Astrocyte (in vitro differentiated cells and primary cell): ENCODE measurements at regions not wholly inside any gene's neighbourhood (a gene's known extent, or its start where the extent isn't known, plus 50 kb on each side); places are given as distances from the start of the nearest gene placed in this dataset.

ENCODE experiments used
- DNase-seq: peaks from one replicate; pipeline ENCODE4 v3.0.0-alpha.2; 2010; ENCODE audit warnings: low read depth
- FAIRE-seq: peaks from 2 replicates; lab custom pipeline; 2011; peaks lifted over from hg19 to GRCh38; lab: Jason Lieb, UNC
- H2AFZ ChIP-seq: 2 replicates; pipeline ENCODE4 v1.6.0; 2012; ENCODE audit warnings: low read depth, low read length, inconsistent platforms
- H3K27ac ChIP-seq: 2 replicates; pipeline ENCODE4 v1.5.1; 2011; ENCODE audit warnings: low read depth, low read length, inconsistent platforms
- H3K27me3 ChIP-seq: 2 replicates; pipeline ENCODE4 v1.6.0; 2011; ENCODE audit warnings: low read length, inconsistent platforms; ENCODE audit not compliant: insufficient read depth
- H3K36me3 ChIP-seq: 2 replicates; pipeline ENCODE4 v1.5.1; 2011; ENCODE audit warnings: low read length, inconsistent platforms; ENCODE audit not compliant: insufficient read depth
- H3K4me1 ChIP-seq: 2 replicates; pipeline ENCODE4 v1.5.1; 2011; ENCODE audit warnings: low read length, inconsistent platforms; ENCODE audit not compliant: insufficient read depth
- H3K4me2 ChIP-seq: 2 replicates; pipeline ENCODE4 v1.6.0; 2012; ENCODE audit warnings: low read length, inconsistent platforms
- H3K4me3 ChIP-seq: 2 replicates; pipeline ENCODE4 v1.5.1; 2011; ENCODE audit warnings: low read depth, mild to moderate bottlenecking, low read length, inconsistent platforms; ENCODE audit not compliant: insufficient read depth
- H3K79me2 ChIP-seq: 2 replicates; pipeline ENCODE4 v1.6.0; 2012; ENCODE audit warnings: mild to moderate bottlenecking, low read length, inconsistent platforms; ENCODE audit not compliant: insufficient read depth
- H3K9ac ChIP-seq: 2 replicates; pipeline ENCODE4 v1.6.0; 2012; ENCODE audit warnings: mild to moderate bottlenecking, low read length, inconsistent platforms
- H3K9me3 ChIP-seq: 2 replicates; pipeline ENCODE4 v1.5.1; 2012; ENCODE audit warnings: low read depth, mild to moderate bottlenecking, low read length, inconsistent platforms; ENCODE audit not compliant: insufficient read depth
- H4K20me1 ChIP-seq: 2 replicates; pipeline ENCODE4 v1.6.0; 2012; ENCODE audit warnings: low read length, inconsistent platforms; ENCODE audit not compliant: insufficient read depth
- H3K27ac Mint-ChIP-seq: one replicate; pipeline ENCODE4 v1.8.0; 2021; ENCODE audit warnings: mild to moderate bottlenecking, mixed read lengths; ENCODE audit not compliant: unreplicated experiment
- H3K27me3 Mint-ChIP-seq: one replicate; pipeline ENCODE4 v1.8.0; 2021; ENCODE audit warnings: low read depth, mixed read lengths; ENCODE audit not compliant: unreplicated experiment
- H3K36me3 Mint-ChIP-seq: one replicate; pipeline ENCODE4 v1.8.0; 2021; ENCODE audit warnings: low read depth, mixed read lengths; ENCODE audit not compliant: unreplicated experiment
- H3K4me1 Mint-ChIP-seq: one replicate; pipeline ENCODE4 v1.8.0; 2021; ENCODE audit warnings: low read depth, mixed read lengths; ENCODE audit not compliant: unreplicated experiment
- H3K4me3 Mint-ChIP-seq: one replicate; pipeline ENCODE4 v1.8.0; 2021; ENCODE audit warnings: mild to moderate bottlenecking, moderate library complexity, mixed read lengths; ENCODE audit not compliant: unreplicated experiment
- H3K9me3 Mint-ChIP-seq: one replicate; pipeline ENCODE4 v1.8.0; 2021; ENCODE audit warnings: mild to moderate bottlenecking, mixed read lengths; ENCODE audit not compliant: unreplicated experiment
- EZH2 ChIP-seq: IDR thresholded peaks from 2 replicates; pipeline ENCODE4 v1.6.1; 2012; ENCODE audit warnings: mild to moderate bottlenecking, low read length, inconsistent platforms; ENCODE audit not compliant: insufficient read depth
- TF ChIP-seq, protein P1 (sequence below): IDR thresholded peaks from 2 replicates; pipeline ENCODE4 v1.5.1; 2011; ENCODE audit warnings: low read depth, mild to moderate bottlenecking, inconsistent platforms, low read length, moderate library complexity; ENCODE audit not compliant: insufficient read depth

DNA sequence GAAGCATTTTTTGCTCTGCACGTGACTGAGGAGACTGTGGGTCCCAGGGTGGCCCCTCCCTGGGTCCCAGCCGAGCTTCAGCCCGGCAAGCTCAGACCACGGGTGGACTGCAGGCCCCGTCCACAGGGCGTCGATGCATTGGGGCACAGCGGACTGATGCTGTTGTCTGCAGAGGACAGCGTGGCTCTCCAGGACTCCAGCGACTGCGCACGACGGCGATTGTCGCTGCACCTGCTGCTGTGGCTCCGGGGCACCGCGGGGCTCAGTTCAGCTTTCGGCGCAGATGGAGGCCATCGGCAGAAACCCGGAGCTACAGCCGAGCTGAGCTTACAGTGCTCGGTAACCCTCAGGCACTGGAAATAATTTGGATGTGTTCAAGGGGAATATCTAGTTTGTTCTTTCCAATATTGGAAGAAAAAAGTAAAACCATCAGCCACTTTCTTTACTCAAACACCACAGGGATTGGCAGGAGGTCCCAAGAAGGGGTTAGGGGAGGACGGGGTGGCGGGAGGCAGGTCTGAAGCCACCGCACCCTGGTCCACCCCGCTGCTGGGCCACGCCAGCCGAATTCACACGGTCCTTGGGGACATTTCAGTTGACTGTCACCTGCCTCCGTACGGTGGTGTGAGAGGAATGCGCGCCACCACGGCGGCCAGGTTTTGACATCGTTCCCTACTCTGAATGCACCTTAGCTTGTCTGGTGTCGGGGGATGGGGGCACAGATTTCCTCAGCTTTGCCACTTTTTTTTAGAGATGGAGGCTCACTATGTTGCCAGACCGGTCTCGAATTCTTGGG is 88.7 kb upstream of the RPH3AL start:
- peaks cover 4% of the 10 kb centered on the region for H3K9me3 ChIP-seq
- Mint-ChIP-seq H3K36me3 (peaks cover 10% of the 10 kb centered on the region), H3K9me3 (peaks cover 6% of the 10 kb centered on the region)

DNA sequence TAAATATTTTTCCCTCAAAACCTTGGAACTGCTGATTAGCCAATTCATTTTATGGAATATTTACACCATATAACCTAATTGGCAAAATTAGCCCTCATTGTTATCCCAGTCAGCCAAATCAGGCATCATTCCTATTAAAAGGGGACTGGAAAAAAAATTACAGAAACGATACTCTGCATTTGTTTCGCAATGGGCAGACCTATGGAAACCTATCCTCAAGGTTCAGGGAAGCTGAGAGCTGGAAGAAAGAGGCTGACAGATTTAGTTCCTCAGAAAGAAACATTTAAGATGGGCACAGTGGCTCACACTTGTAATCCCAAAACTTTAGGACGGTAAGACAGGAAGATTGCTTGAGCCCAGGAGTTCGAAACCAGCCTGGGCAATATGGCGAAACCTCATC is 85.6 kb upstream of the RPH3AL start:
- FAIRE-seq (no peak), DNase-seq (no peak)
- H3K4me1 Mint-ChIP-seq: peaks cover 3% of the 10 kb centered on the region
- H3K27me3 Mint-ChIP-seq: no peaks in the 10 kb centered on the region
- no peaks in the 10 kb centered on the region for H3K4me1 ChIP-seq
- peaks cover 15% of the 10 kb centered on the region for H3K36me3 Mint-ChIP-seq
- H3K27me3 ChIP-seq: no peaks in the 10 kb centered on the region
- H3K36me3 ChIP-seq: peaks cover 14% of the 10 kb centered on the region
- H3K4me2 ChIP-seq: no peak overlapping the region
- H3K27ac Mint-ChIP-seq: no peak overlapping the region
- no peak overlapping the region for H3K4me3 ChIP-seq
- H3K9ac ChIP-seq: no peak overlapping the region
- no peaks in the 10 kb centered on the region for H4K20me1 ChIP-seq
- TF ChIP-seq, protein P1, sequence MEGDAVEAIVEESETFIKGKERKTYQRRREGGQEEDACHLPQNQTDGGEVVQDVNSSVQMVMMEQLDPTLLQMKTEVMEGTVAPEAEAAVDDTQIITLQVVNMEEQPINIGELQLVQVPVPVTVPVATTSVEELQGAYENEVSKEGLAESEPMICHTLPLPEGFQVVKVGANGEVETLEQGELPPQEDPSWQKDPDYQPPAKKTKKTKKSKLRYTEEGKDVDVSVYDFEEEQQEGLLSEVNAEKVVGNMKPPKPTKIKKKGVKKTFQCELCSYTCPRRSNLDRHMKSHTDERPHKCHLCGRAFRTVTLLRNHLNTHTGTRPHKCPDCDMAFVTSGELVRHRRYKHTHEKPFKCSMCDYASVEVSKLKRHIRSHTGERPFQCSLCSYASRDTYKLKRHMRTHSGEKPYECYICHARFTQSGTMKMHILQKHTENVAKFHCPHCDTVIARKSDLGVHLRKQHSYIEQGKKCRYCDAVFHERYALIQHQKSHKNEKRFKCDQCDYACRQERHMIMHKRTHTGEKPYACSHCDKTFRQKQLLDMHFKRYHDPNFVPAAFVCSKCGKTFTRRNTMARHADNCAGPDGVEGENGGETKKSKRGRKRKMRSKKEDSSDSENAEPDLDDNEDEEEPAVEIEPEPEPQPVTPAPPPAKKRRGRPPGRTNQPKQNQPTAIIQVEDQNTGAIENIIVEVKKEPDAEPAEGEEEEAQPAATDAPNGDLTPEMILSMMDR: no peak
- no peak for TF ChIP-seq EZH2
- peaks cover 15% of the 10 kb centered on the region for H3K9me3 Mint-ChIP-seq
- H3K27ac ChIP-seq: no peak overlapping the region
- H3K79me2 ChIP-seq: no peaks in the 10 kb centered on the region
- H3K9me3 ChIP-seq: peaks cover 7% of the 10 kb centered on the region
- no peak overlapping the region for H3K4me3 Mint-ChIP-seq
- H2AFZ ChIP-seq: no peak overlapping the region

More for the DNA sequence above, 88.7 kb upstream of the RPH3AL start:
- H3K79me2 ChIP-seq: peaks cover 11% of the 10 kb centered on the region
- no peak overlapping the region for H2AFZ ChIP-seq
- peaks cover 22% of the 10 kb centered on the region for H3K36me3 ChIP-seq
- H3K27ac Mint-ChIP-seq: no peak overlapping the region
- no peak overlapping the region for H3K4me3 Mint-ChIP-seq
- no peak for FAIRE-seq
- H3K4me3 ChIP-seq: no peak overlapping the region
- H3K27ac ChIP-seq: no peak overlapping the region
- no peak for TF ChIP-seq EZH2
- TF ChIP-seq, protein P1: no peak
- no peaks in the 10 kb centered on the region for H3K27me3 ChIP-seq
- H4K20me1 ChIP-seq: peaks cover 5% of the 10 kb centered on the region
- no peaks in the 10 kb centered on the region for H3K4me1 ChIP-seq
- no peaks in the 10 kb centered on the region for H3K27me3 Mint-ChIP-seq
- no peak for DNase-seq
- no peak overlapping the region for H3K9ac ChIP-seq
- H3K4me2 ChIP-seq: no peak overlapping the region
- peaks cover 3% of the 10 kb centered on the region for H3K4me1 Mint-ChIP-seq

DNA sequence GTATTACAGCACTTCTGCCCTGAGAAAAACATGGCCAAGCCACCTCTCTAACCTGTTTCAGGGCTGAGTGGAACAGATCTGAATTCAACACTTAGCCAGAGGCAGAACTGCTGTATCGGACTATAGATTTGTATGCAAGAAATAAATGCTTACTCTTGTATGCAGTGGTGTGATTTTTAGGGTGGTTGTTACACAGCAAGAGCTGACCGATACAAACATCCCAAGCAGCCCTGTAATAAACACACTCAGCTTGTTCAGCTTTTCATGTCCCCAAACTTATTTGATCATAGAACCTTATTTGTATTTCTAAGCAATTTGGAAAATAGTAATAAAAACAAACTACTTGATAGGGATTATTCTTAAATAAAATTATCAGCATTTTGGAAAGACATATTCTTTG is 84.9 kb upstream of the RPH3AL start:
- DNase-seq: no peak
- Histone ChIP-seq H3K9me3 (peaks cover 7% of the 10 kb centered on the region), H3K4me3 (no peak overlapping the region), H3K27ac (no peak overlapping the region), H3K9ac (no peak overlapping the region), H3K36me3 (peaks cover 8% of the 10 kb centered on the region), H3K27me3 (no peaks in the 10 kb centered on the region), H3K4me1 (no peaks in the 10 kb centered on the region), H3K79me2 (no peaks in the 10 kb centered on the region), H3K4me2 (no peak overlapping the region), H2AFZ (no peak overlapping the region), H4K20me1 (no peaks in the 10 kb centered on the region)
- no peak overlapping the region for H3K27ac Mint-ChIP-seq
- FAIRE-seq: no peak
- no peaks in the 10 kb centered on the region for H3K27me3 Mint-ChIP-seq
- peaks cover 15% of the 10 kb centered on the region for H3K9me3 Mint-ChIP-seq
- no peaks in the 10 kb centered on the region for H3K4me1 Mint-ChIP-seq
- no peak overlapping the region for H3K4me3 Mint-ChIP-seq
- H3K36me3 Mint-ChIP-seq: peaks cover 13% of the 10 kb centered on the region
- TF ChIP-seq, protein P1: no peak
- no peak for TF ChIP-seq EZH2
